ENCODE measurements at regions not wholly inside any gene's neighbourhood (a gene's known extent, or its start where the extent isn't known, plus 50 kb on each side); places are given as distances from the start of the nearest gene placed in this dataset.
"Not testable (repeated sequence)": the region's sequence is repeated elsewhere in the genome, so short reads cannot be mapped to it uniquely, and the experiment has no call there.

GRCh38 chr2:110016381-110017092, 99.1 kb downstream of the MALL start:
- TF ChIP-seq EZH2phosphoT487 (IDR thresholded peaks at IDR 0.05; ENCODE audit: low read length); CTCF (IDR thresholded peaks at IDR 0.05; ENCODE audit: low read length); EZH2 (optimal IDR thresholded peaks at IDR 0.05; ENCODE audit: low read depth, low read length): not testable (repeated sequence)
